NCI-H1092 (cell line): ENCODE measurements at regions not wholly inside any gene's neighbourhood (a gene's known extent, or its start where the extent isn't known, plus 50 kb on each side); places are given as distances from the start of the nearest gene placed in this dataset.

Source experiments
- DNase-seq: peaks from one replicate; lab custom pipeline; 2025; lab: John Stamatoyannopoulos, UW

DNA sequence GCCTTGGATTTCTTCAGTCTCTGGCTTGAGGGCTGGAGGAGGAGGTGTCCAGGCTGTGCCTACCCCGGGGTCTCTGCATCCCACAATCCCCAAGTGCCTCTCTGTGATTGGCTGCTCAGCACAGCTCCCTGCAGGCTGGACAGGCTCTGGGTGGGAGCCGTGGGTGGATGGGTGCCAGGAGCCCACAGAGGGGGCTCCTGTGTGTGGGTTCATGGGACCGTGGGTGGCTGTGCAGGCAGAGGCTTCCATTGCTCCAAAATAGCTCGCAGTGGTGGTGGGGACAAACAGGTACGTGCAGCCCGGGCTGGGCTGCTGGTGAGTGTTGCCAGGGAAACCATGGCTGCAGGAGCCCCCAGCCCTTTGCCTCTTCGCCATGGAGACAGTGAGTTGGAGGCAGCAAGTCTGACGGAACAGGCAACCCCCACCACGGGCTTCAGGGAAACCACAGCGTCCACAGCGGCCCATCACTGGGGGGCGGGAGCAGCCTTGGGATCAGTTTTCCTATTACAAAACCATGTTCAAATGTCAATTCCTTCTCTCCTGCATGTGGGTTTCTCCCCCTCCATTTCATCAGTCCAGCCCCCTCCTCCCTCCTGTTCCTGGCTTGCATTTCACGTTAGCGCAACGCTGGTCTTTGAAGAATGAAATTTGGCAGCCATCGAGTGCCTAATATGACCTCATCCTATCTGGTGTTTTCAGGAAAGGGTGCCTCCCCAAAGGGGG, 155.2 kb downstream of the TRIM29 start:
- DNase-seq, result peak; percentile 52

GRCh38 chr11:119980431-119980830, 157.5 kb downstream of the TRIM29 start:
- no peak for DNase-seq

- no peak for DNase-seq
Observed at GRCh38 chr11:119979701-119980100, 158.2 kb downstream of the TRIM29 start.

GRCh38 chr11:119978696-119979095, 159.2 kb downstream of the TRIM29 start:
- DNase-seq, result no peak

- DNase-seq, result no peak
Observed at GRCh38 chr11:119977881-119978280, 160.0 kb downstream of the TRIM29 start.

DNA sequence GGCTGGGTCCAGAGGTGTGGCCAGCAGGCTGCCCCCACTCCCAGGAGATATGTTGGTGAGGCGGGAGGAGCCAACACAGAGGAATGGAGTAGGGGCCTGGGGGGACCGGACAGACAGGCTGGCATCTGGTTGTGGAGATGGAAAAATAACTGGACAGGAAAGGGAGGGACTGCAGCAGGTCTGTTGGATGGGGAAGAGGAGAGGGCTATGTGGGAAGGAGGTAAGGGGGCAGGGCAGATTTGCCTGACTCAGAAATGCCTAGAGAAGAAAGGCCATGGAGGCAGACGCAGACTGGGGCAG, 160.4 kb downstream of the TRIM29 start:
- DNase-seq, result no peak

- DNase-seq, result no peak
Observed at GRCh38 chr11:119976805-119977560, 160.9 kb downstream of the TRIM29 start.

DNA sequence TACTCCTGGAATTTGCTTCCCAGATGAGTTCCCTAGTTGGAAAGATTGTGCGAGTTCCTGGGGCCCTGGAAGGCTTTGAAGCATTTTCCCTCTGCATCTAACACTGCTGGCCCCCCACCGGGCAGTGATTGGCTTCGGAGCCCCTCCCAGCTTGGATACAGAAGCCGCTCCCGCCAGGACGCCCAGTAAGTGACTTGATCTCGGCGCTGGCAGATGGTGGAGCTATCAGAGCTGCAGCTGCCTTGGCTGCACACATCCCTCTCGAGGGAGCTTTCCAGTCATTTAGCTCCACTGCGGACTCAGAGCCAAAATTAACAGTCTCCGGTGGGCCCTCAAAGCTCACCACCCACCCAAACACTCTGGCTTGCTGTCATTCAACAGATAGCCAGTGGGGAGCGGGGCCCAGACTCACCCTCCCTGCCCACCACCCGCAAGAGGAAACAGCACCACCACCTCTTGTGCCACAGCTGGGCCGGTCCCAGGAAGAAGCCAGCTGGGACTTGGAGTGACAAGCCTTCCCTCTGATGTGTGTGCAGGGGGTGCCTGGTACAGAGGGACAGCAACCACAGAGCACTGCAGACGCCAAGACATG, 162.3 kb downstream of the TRIM29 start:
- DNase-seq, result peak; percentile 81

DNA sequence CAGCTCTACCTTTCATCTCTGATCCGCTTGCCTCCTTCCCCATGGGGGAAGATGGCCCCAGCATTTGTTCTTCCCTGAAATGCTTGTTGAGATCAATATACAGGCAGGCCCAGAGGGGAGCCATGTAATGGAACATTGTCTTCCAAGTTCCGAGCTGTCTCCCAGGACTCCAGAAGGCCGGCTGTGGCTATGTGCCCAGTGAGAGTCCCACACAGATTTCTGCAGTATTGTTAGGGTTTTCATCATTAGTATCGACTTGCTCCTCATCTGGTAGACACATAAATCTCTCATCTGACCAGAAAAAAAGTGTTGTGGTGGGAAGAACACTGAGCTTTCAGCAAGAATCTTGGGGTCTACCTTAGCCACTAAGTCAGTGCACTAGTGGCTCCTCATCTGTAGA, 163.4 kb downstream of the TRIM29 start:
- DNase-seq, result no peak

DNA sequence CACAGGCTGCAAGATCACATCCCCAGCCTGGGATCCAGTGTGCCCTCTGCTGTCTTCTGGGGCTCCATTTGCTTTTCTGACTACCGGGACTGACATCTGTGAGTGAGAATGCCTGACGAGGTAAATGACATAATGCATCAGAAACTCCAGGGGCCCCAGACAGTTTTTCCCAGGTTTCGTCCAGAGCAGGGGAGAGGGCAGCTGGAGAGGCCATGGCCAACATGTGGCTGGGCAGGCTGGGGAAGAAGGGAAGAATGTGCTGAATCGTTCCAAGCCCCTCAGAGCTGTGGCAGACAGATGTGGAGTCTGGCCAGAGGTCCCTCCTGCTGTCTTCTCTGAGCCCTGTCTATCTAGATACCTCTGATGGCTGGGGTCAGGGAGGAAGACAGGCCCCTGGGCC, 163.9 kb downstream of the TRIM29 start:
- DNase-seq, result no peak

GRCh38 chr11:119972281-119972680, 165.6 kb downstream of the TRIM29 start:
- no peak for DNase-seq

- DNase-seq, result no peak
Observed at GRCh38 chr11:119970555-119971304, 167.2 kb downstream of the TRIM29 start.

DNA sequence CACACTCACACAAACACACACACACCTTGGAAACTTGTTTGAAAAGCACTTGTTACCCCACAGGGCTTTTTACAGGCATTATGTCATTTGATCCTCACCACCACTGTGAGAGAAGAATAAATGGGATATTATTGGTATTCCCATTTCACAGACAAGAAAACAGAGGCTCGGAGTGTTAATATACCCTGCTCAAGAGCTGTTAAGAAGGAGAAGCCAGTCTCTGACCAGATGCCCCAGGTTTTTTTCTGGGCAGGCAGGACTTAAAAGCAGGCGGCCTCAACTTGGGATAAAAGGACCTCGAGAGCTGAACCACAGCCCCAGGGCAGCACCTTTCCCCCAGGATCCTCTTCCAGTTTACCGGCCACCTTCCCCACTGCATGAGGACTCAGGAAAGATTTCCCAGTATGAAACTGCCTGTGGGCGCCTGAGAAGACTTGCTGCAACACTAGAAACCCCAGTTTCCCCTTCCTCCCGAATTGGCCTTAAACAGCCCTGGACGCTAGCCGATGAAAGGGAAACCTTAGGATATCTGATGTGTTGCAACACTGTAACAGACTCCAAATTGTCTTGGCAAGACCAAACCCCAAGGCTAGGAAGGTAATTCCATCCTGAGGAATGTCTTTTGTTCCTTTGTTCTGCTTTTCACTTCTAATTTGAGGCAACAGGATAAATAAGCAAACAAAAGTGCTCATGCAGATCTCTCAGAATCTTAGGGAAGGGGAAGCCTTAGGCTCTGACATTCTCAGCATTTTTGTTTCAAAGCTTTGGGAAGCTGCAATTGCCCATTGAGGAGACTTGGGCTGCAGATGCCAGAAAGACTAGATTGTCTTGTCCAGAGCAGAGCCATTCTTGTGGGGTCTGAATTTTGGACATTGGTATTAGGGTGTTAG, 173.5 kb downstream of the TRIM29 start:
- DNase-seq, result no peak

- no peak for DNase-seq
Observed at GRCh38 chr11:119957951-119958350, 180.0 kb downstream of the TRIM29 start.

DNA sequence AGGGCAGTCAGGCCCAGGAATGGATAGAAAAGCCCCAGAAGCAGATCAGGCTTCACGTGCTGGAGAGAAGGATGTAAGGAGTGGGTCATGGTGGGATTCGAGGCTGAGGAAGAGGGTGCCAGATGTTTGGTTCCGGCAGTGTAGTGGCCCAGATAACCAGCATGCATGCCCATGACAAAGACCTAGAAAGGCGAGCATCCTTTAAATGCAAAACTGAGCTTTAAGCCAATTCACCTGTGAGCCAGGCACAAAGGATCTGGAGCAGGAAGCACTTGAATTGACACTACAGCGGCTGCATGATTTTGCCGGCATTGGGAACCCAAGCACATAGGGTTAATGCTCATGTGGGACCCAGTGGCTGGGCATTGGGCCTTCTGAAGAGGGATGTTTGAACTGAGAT, 185.5 kb downstream of the TRIM29 start:
- no peak for DNase-seq

GRCh38 chr11:119943298-119943655, 194.6 kb downstream of the TRIM29 start:
- no peak for DNase-seq

DNA sequence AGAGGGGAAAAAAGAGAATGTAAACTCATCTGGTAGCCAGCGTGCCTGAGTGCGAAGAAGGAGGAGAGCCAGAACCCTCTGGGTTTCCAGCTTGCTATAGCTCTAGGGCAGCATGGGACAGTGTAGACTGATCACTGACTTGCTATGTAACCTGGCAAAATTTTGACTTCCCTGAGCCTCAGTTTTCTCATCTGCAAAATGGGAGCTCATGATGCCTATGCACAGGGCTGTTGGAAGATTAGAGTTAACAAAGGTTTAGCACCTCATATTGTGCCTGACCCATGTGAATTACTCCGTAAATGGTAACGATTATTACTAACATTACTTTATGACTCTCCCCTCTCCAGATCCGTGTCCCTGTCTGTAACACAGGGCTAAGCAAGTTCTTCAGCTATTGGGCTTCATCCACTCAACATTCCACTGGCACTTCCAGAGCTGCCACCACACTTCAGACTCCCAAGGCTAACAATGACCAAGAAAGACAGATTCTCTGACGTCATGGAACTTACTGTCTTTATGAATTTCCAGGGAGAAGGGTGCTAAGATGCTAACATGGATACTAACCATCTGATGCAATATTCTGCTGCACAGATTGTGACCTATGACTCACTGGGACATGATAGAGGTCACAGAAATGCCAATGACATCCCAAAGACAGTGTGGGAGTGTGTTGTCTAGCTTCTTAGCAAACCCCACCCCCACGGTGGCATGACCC, 195.2 kb downstream of the TRIM29 start:
- no peak for DNase-seq

- no peak for DNase-seq
Observed at GRCh38 chr11:119941636-119942411, 196.1 kb downstream of the TRIM29 start.

DNA sequence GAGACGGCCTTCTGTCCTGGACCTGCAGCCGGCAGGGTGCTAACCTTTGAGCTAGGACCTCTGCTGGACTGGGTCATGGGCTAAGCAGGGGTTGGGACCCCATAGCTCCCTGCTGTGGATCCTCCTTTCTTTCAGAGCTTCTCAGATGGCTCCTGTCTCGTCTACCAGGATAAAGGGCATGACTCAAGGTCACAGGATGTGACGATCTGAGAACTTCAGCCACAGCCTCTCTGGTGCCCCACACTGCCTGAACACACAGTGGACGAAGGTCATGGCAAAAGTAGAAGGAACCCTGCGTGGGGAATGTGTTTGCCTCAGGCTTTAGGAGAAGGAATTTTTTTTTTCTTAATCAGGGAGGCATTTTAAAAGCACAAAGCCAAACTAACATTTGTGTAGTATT, 196.7 kb downstream of the TRIM29 start:
- no peak for DNase-seq

GRCh38 chr11:119940401-119940976, 197.4 kb downstream of the TRIM29 start:
- no peak for DNase-seq
